ENCODE measurements at regions not wholly inside any gene's neighbourhood (a gene's known extent, or its start where the extent isn't known, plus 50 kb on each side); places are given as distances from the start of the nearest gene placed in this dataset.

DNA sequence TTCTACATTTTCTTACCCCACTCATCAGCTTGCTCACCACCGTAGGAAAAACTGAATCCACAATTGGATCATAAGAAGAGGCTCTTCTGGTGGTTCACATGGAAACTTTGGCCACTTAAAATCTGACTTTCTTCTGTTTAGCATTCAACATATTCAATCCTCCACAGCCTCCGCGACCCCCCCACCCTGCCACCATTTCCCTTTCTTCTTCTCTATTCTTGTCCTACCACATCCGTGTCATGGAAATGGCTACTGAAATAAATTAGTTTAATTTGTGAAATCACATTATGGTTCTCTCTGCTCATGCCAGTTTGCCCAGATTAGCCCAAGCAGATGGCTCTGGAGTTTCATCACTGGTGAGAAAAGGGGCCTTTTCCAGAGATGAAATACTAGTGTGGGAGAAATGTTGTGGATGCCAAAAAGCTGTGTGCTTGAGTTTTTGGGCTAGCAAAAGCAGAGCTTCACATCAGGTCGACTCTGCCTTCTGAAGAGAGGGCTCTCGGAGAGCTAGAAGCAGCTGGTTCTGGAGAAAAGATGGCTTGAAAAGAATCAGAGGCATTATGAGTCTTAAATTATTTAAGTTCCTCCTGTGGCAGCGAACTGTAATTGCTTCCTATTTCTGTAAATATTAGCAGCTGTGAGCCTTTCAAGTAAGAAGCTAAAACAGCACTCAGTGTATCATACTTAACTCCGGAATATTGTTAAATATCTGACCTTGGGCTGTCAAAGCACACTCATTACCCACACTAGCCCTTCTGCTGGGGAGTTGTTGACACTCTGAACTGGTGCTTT lies 107.1 kb downstream of the MAT2B start:
- TF ChIP-seq CTCF (IDR thresholded peaks at IDR 0.05; ENCODE audit: insufficient read depth, low read length, poor library complexity, severe bottlenecking): no peak
- Histone ChIP-seq H3K27me3 (ENCODE audit: control insufficient read depth, insufficient read depth, low read length) (no peaks in the 10 kb centered on the region), H3K36me3 (ENCODE audit: control insufficient read depth, insufficient read depth, low read length) (no peaks in the 10 kb centered on the region), H3K4me3 (ENCODE audit: low read depth, low read length) (no peak overlapping the region)
- DNase-seq (ENCODE audit: low read depth): no peak

- TF ChIP-seq CTCF (IDR thresholded peaks at IDR 0.05; ENCODE audit: insufficient read depth, low read length, poor library complexity, severe bottlenecking): no peak
- Histone ChIP-seq H3K4me3 (ENCODE audit: low read depth, low read length) (no peak overlapping the region), H3K36me3 (ENCODE audit: control insufficient read depth, insufficient read depth, low read length) (no peaks in the 10 kb centered on the region), H3K27me3 (ENCODE audit: control insufficient read depth, insufficient read depth, low read length) (no peaks in the 10 kb centered on the region)
- DNase-seq (ENCODE audit: low read depth): no peak
Measured at GRCh38 chr5:163613150-163613442, 107.7 kb downstream of the MAT2B start.

DNA sequence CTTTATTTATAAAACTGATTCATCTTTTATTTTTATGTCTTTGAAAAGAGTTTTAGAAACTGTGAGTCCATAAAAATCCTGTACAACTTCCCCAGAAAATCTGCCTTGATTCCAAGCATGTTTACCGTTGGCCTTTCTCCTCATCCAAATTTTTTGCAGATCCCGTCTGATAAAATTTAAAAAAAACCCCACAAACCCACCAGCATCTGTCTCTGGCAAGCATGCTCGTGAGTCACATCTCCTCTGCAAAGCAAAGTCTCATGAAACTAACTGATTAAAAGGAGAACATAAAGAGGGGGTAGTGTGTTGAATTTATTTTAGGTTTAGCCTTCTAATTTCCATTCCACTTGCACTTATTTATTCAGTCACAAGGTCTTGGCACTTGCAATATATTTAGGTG lies 109.4 kb downstream of the MAT2B start:
- no peak for DNase-seq (ENCODE audit: low read depth)
- TF ChIP-seq CTCF (IDR thresholded peaks at IDR 0.05; ENCODE audit: insufficient read depth, low read length, poor library complexity, severe bottlenecking): no peak
- no peaks in the 10 kb centered on the region for H3K27me3 ChIP-seq (ENCODE audit: control insufficient read depth, insufficient read depth, low read length)

DNA sequence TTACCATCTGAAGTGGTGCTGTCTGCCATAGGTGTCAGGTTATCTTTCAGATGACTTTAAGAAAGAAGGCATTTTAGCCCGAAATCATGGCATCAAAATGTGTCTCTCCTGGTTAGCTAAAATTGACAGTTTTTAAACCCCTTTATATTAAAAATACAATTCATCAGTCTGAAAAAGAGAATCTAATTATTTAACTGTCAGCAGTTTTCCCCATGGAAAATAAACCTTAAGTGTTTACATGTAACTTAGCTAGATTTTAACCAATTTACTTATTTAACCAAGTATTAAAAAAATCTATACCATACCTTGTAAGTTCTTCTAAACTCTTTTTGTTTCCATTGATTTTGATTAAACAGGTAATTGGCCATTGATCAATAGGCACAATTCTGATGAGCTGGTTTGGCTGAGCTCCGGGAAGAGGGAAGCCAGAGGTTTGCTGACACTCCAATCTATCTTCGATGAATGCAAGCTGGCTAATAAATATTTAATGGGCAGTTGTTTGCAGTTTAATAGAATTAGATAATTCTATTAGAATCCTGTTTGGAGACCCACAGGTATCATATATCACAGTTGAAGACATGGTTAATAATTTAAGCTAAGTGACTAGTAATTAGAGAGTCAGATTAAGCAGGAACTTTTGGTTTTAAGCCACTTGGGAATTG lies 114.0 kb downstream of the MAT2B start:
- no peak for DNase-seq (ENCODE audit: low read depth)
- Histone ChIP-seq H3K27me3 (ENCODE audit: control insufficient read depth, insufficient read depth, low read length) (no peaks in the 10 kb centered on the region), H3K4me3 (ENCODE audit: low read depth, low read length) (no peak overlapping the region), H3K36me3 (ENCODE audit: control insufficient read depth, insufficient read depth, low read length) (no peaks in the 10 kb centered on the region)
- TF ChIP-seq CTCF (IDR thresholded peaks at IDR 0.05; ENCODE audit: insufficient read depth, low read length, poor library complexity, severe bottlenecking): no peak

More for the DNA sequence above, 109.4 kb downstream of the MAT2B start:
- H3K4me3 ChIP-seq (ENCODE audit: low read depth, low read length): no peak overlapping the region
- H3K36me3 ChIP-seq (ENCODE audit: control insufficient read depth, insufficient read depth, low read length): no peaks in the 10 kb centered on the region

DNA sequence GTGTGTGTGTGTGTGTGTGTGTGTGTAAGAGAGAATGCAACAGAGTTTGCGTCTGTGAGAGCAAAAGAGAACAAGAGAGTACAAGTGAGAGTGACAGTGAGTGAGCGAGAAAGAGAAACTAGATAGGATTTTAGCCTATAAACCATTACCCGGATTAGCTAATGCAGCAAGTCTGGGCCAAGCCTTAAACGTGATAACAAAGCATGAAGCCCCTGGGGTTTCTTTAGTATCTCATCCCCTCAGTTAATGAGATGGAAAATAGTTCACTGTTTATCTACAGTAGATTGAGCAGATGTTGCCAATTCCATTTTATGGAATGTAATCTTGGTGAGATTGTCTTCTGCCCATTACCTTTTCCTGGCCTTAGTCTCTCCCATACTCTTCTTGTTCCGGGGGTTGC lies 114.5 kb downstream of the MAT2B start:
- TF ChIP-seq CTCF (IDR thresholded peaks at IDR 0.05; ENCODE audit: insufficient read depth, low read length, poor library complexity, severe bottlenecking): no peak
- Histone ChIP-seq H3K27me3 (ENCODE audit: control insufficient read depth, insufficient read depth, low read length) (no peaks in the 10 kb centered on the region), H3K4me3 (ENCODE audit: low read depth, low read length) (no peak overlapping the region), H3K36me3 (ENCODE audit: control insufficient read depth, insufficient read depth, low read length) (no peaks in the 10 kb centered on the region)
- no peak for DNase-seq (ENCODE audit: low read depth)

GRCh38 chr5:163622799-163623198 lies 117.4 kb downstream of the MAT2B start:
- DNase-seq (ENCODE audit: low read depth): no peak
- H3K27me3 ChIP-seq (ENCODE audit: control insufficient read depth, insufficient read depth, low read length): no peaks in the 10 kb centered on the region
- TF ChIP-seq CTCF (IDR thresholded peaks at IDR 0.05; ENCODE audit: insufficient read depth, low read length, poor library complexity, severe bottlenecking): no peak
- H3K36me3 ChIP-seq (ENCODE audit: control insufficient read depth, insufficient read depth, low read length): no peaks in the 10 kb centered on the region
- H3K4me3 ChIP-seq (ENCODE audit: low read depth, low read length): no peak overlapping the region

Measured in kidney epithelial cell (primary cell).